B cell (primary cell): ENCODE measurements at regions not wholly inside any gene's neighbourhood (a gene's known extent, or its start where the extent isn't known, plus 50 kb on each side); places are given as distances from the start of the nearest gene placed in this dataset.

Experiments used
- ATAC-seq: fragments of 200-7000 bp; cut with Tn5 transposase; one replicate; pipeline ENCODE4 v1.10.0; 2021; ENCODE audit warnings: low read depth, mild to moderate bottlenecking, moderate number of reproducible peaks, moderate library complexity
- CTCF ChIA-PET: fragments of 350-600 bp; sonication (Branson Sonifier 250); formaldehyde crosslinking; loops from one replicate; lab custom pipeline; 2021; ENCODE audit warnings: antibody characterized with exemption, inconsistent platforms; lab: Charles Lee
- POLR2A ChIA-PET: fragments of 350-600 bp; sonication (Branson Sonifier 250); formaldehyde crosslinking; loops from one replicate; lab custom pipeline; 2021; ENCODE audit warnings: antibody characterized with exemption; lab: Charles Lee
- DNase-seq: peaks from one replicate; pipeline ENCODE4 v3.0.0; 2013
- H2AFZ ChIP-seq: 2 replicates; pipeline ENCODE4 v1.6.1; 2012; ENCODE audit warnings: mild to moderate bottlenecking, low read depth, low read length; ENCODE audit not compliant: insufficient read depth, poor library complexity, severe bottlenecking
- H3K27ac ChIP-seq, 2 donors: 1 replicate in 1 of 2; 2 replicates in 1 of 2; pipeline ENCODE4 v1.5.1; 2012 to 2013; ENCODE audit warnings: low read length in 2 of 2, mild to moderate bottlenecking in 2 of 2, moderate library complexity in 1 of 2
- H3K27me3 ChIP-seq, 4 experiments: fragments of 200-600 bp in 1 of 4; sonication (generic) in 1 of 4; replicated peaks in 1 of 4; 1 replicate in 2 of 4; 2 replicates in 2 of 4; pipeline versions ENCODE4 v1.6.1 to v1.7.0; 2013 to 2016; ENCODE audit warnings: low read length in 3 of 4, mild to moderate bottlenecking in 2 of 4, mixed read lengths in 1 of 4, moderate library complexity in 1 of 4; ENCODE audit not compliant: insufficient read depth in 4 of 4, control insufficient read depth in 3 of 4; ENCODE audit errors: control extremely low read depth in 1 of 4
- H3K36me3 ChIP-seq, 2 experiments: replicated peaks in 1 of 2; 1 replicate in 1 of 2; 2 replicates in 1 of 2; pipeline versions ENCODE4 v1.6.1 to v1.7.1; 2013; ENCODE audit warnings: low read length in 1 of 2; ENCODE audit not compliant: insufficient read depth in 2 of 2, control insufficient read depth in 1 of 2; ENCODE audit errors: control extremely low read depth in 1 of 2, extremely low read depth in 1 of 2
- H3K4me1 ChIP-seq, 2 donors: fragments of 200-600 bp in 1 of 2; sonication (generic) in 1 of 2; 1 replicate in 1 of 2; 2 replicates in 1 of 2; pipeline versions ENCODE4 v1.5.1 to v1.6.1; 2013 to 2017; ENCODE audit warnings: low read length in 2 of 2; ENCODE audit not compliant: control insufficient read depth in 2 of 2, insufficient read depth in 2 of 2
- H3K4me2 ChIP-seq: replicated peaks from 2 replicates; pipeline ENCODE3; 2012; ENCODE audit warnings: mild to moderate bottlenecking, low read depth, low read length; ENCODE audit not compliant: poor library complexity, severe bottlenecking
- H3K4me3 ChIP-seq, 5 experiments: fragments of 200-600 bp in 1 of 5; sonication (generic) in 1 of 5; 1 replicate in 3 of 5; 2 replicates in 2 of 5; pipeline versions ENCODE4 v1.5.1 to v1.7.0; 2011 to 2016; ENCODE audit warnings: low read length in 4 of 5, mild to moderate bottlenecking in 4 of 5, low read depth in 2 of 5, control low read depth in 1 of 5, moderate library complexity in 1 of 5; ENCODE audit not compliant: insufficient read depth in 1 of 5; ENCODE audit errors: control extremely low read depth in 1 of 5, extremely low read depth in 1 of 5
- H3K79me2 ChIP-seq: fragments of 200-600 bp; sonication (generic); one replicate; pipeline ENCODE4 v1.6.0; 2016; ENCODE audit warnings: low read length; ENCODE audit not compliant: control insufficient read depth, insufficient read depth
- H3K9ac ChIP-seq: fragments of 200-600 bp; sonication (generic); 2 replicates; pipeline ENCODE4 v1.6.1; 2017; ENCODE audit warnings: mild to moderate bottlenecking, low read length, moderate library complexity
- H3K9me3 ChIP-seq, 3 donors: one replicate each; pipeline versions ENCODE4 v1.6.1 to v1.7.1; 2013; ENCODE audit warnings: low read length in 2 of 3; ENCODE audit not compliant: control insufficient read depth in 2 of 3, insufficient read depth in 1 of 3; ENCODE audit errors: control extremely low read depth in 1 of 3
- H4K20me1 ChIP-seq: 2 replicates; pipeline ENCODE4 v1.6.0; 2012; ENCODE audit warnings: mild to moderate bottlenecking, low read length; ENCODE audit not compliant: insufficient read depth, control insufficient read depth, poor library complexity, severe bottlenecking
- H3K27ac Mint-ChIP-seq: one replicate; pipeline ENCODE4 v1.8.0; 2021; ENCODE audit warnings: mixed read lengths
- H3K27me3 Mint-ChIP-seq: one replicate; pipeline ENCODE4 v1.8.0; 2021; ENCODE audit warnings: mixed read lengths
- H3K4me1 Mint-ChIP-seq: one replicate; pipeline ENCODE4 v1.8.0; 2021; ENCODE audit warnings: mixed read lengths
- H3K4me3 Mint-ChIP-seq: one replicate; pipeline ENCODE4 v1.8.0; 2021; ENCODE audit warnings: mixed read lengths
- H3K9me3 Mint-ChIP-seq: one replicate; pipeline ENCODE4 v1.8.0; 2022; ENCODE audit warnings: mixed read lengths; ENCODE audit not compliant: insufficient read depth
- EZH2 ChIP-seq: IDR thresholded peaks from 2 replicates; pipeline ENCODE4 v1.6.1; 2012; ENCODE audit warnings: borderline replicate concordance, low read depth, mild to moderate bottlenecking, moderate library complexity, low read length; ENCODE audit not compliant: insufficient read depth, poor library complexity, severe bottlenecking
- WGBS: methylation state at CpG from one replicate; pipeline ENCODE4 v1.1.5; 2013; ENCODE audit warnings: missing lambda C conversion rate; ENCODE audit not compliant: insufficient coverage; 5-methylcytosine and 5-hydroxymethylcytosine counted together
- intact Hi-C: fragments of 100-400 bp; cut with micrococcal nuclease; formaldehyde crosslinking; loops from one replicate; pipeline ENCODE4 v1.10.0; 2022
- TF ChIP-seq, protein P1 (sequence below): fragments of 200-600 bp; IDR thresholded peaks from one replicate; pipeline ENCODE4 v1.8.0; 2022; ENCODE audit warnings: antibody characterized with exemption, mild to moderate bottlenecking

DNA sequence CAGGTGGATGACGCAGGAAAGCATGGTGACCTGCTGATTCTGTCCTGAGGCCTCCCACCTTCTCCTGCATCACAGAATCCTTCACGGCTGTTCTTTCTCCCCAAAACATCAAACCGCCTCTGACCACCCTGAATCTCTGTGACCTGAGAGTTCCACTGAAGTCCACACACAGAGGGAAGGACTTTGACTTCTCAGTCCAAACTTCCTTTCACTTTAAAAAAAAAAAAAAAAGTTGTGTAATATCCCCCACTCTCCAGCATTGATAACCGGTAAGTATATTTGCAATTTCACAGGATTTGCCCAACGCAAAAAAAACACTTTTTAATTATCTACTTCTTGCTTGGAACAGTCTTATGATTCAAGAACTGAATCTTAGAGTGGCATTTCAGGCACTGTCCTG, 259.5 kb upstream of the IRS2 start:
- WGBS, result 90% methylated on average over 2 of the region's 5 CpGs
- ChIA-PET CTCF (no interaction called here), POLR2A (no interaction called here)
- Histone ChIP-seq H3K27me3 (peaks cover 0 to 9% (median 0%) of the 10 kb centered on the region in 4 experiments), H2AFZ (no peak overlapping the region), H3K4me3 (no peak overlapping the region), H3K79me2 (no peaks in the 10 kb centered on the region), H3K27ac (no peak overlapping the region), H4K20me1 (no peaks in the 10 kb centered on the region), H3K4me2 (no peak overlapping the region), H3K9ac (no peak overlapping the region), H3K4me1 (no peaks in the 10 kb centered on the region), H3K9me3 (peaks cover 0 to 9% (median 0%) of the 10 kb centered on the region in 3 donors), H3K36me3 (no peaks in the 10 kb centered on the region)
- intact Hi-C loops, result no loop called here
- TF ChIP-seq, protein P1, sequence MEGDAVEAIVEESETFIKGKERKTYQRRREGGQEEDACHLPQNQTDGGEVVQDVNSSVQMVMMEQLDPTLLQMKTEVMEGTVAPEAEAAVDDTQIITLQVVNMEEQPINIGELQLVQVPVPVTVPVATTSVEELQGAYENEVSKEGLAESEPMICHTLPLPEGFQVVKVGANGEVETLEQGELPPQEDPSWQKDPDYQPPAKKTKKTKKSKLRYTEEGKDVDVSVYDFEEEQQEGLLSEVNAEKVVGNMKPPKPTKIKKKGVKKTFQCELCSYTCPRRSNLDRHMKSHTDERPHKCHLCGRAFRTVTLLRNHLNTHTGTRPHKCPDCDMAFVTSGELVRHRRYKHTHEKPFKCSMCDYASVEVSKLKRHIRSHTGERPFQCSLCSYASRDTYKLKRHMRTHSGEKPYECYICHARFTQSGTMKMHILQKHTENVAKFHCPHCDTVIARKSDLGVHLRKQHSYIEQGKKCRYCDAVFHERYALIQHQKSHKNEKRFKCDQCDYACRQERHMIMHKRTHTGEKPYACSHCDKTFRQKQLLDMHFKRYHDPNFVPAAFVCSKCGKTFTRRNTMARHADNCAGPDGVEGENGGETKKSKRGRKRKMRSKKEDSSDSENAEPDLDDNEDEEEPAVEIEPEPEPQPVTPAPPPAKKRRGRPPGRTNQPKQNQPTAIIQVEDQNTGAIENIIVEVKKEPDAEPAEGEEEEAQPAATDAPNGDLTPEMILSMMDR, result no peak
- ATAC-seq (no peak), DNase-seq (no peak)
- Mint-ChIP-seq H3K4me3 (no peak overlapping the region), H3K27me3 (peaks cover 3% of the 10 kb centered on the region), H3K9me3 (no peaks in the 10 kb centered on the region), H3K4me1 (no peaks in the 10 kb centered on the region), H3K27ac (no peak overlapping the region)

DNA sequence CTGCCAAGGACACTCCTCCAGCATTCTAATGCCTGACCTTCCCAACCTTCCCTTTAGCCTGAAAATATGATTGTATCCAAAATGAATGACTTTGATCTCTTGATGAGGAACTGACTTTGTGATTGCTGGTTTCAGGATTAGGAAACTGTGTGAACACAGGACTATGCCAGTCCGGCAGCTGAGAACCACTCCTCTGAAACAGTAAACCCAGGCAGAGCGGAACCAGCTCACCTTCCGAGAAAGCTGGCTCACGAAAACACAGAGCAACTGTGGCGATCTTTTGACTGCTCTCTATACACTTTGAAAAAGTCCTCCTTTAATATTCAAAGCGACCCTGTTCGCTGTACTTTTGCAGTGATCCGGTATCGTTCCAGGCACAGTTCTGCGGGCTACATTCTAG, 258.8 kb upstream of the IRS2 start:
- H3K9me3 Mint-ChIP-seq, result no peaks in the 10 kb centered on the region
- Histone ChIP-seq H4K20me1 (no peaks in the 10 kb centered on the region), H3K4me1 (no peaks in the 10 kb centered on the region), H2AFZ (no peak overlapping the region), H3K4me2 (no peak overlapping the region), H3K27ac (no peak overlapping the region), H3K79me2 (no peaks in the 10 kb centered on the region), H3K9me3 (peaks cover 0 to 9% (median 0%) of the 10 kb centered on the region in 3 donors), H3K36me3 (no peaks in the 10 kb centered on the region), H3K9ac (no peak overlapping the region), H3K4me3 (no peak overlapping the region), H3K27me3 (peaks cover 0 to 9% (median 0%) of the 10 kb centered on the region in 4 experiments)
- H3K27me3 Mint-ChIP-seq, result peaks cover 3% of the 10 kb centered on the region
- ChIA-PET CTCF (no interaction called here), POLR2A (no interaction called here)
- no peaks in the 10 kb centered on the region for H3K4me1 Mint-ChIP-seq
- no peak overlapping the region for H3K27ac Mint-ChIP-seq
- ATAC-seq, result no peak
- intact Hi-C loops, result no loop called here
- no peak for DNase-seq
- no peak overlapping the region for H3K4me3 Mint-ChIP-seq
- no peak for TF ChIP-seq EZH2
- TF ChIP-seq, protein P1, result no peak
- 83% methylated on average over 2 of the region's 10 CpGs for WGBS
